ENCODE measurements at regions not wholly inside any gene's neighbourhood (a gene's known extent, or its start where the extent isn't known, plus 50 kb on each side); places are given as distances from the start of the nearest gene placed in this dataset.
A peak's percentile ranks its signal among the peaks of the same experiment; 100 is the strongest.
"Not testable (repeated sequence)": the region's sequence is repeated elsewhere in the genome, so short reads cannot be mapped to it uniquely, and the experiment has no call there.

GRCh38 chr2:184322615-184323014 is 275.7 kb upstream of the ZNF804A start:
- Histone ChIP-seq H3K4me3 (ENCODE audit: low read depth, low read length) (no peak overlapping the region), H3K9me3 (ENCODE audit: control insufficient read depth, insufficient read depth, low read length) (no peaks in the 10 kb centered on the region), H3K4me1 (ENCODE audit: control insufficient read depth, insufficient read depth, low read length) (no peaks in the 10 kb centered on the region), H3K27ac (ENCODE audit: low read depth, low read length) (no peak overlapping the region), H3K27me3 (ENCODE audit: control insufficient read depth, insufficient read depth, low read length) (no peaks in the 10 kb centered on the region), H3K36me3 (ENCODE audit: control insufficient read depth, insufficient read depth, low read length) (no peaks in the 10 kb centered on the region)
- no peak for DNase-seq (ENCODE audit: low read depth in 4 of 6, low spot score in 6 of 6)
- WGBS (ENCODE audit: insufficient coverage): no CpG with 5 or more reads among the region's 3 CpGs

- no peaks in the 10 kb centered on the region for H3K27me3 ChIP-seq (ENCODE audit: control insufficient read depth, insufficient read depth, low read length)
- H3K9me3 ChIP-seq (ENCODE audit: control insufficient read depth, insufficient read depth, low read length): no peaks in the 10 kb centered on the region
- peak in 1 of 6 donors; percentile 3 for DNase-seq (ENCODE audit: low read depth in 4 of 6, low spot score in 6 of 6)
- no peaks in the 10 kb centered on the region for H3K4me1 ChIP-seq (ENCODE audit: control insufficient read depth, insufficient read depth, low read length)
- no peak overlapping the region for H3K27ac ChIP-seq (ENCODE audit: low read depth, low read length)
- no peak overlapping the region for H3K4me3 ChIP-seq (ENCODE audit: low read depth, low read length)
- H3K36me3 ChIP-seq (ENCODE audit: control insufficient read depth, insufficient read depth, low read length): no peaks in the 10 kb centered on the region
- no CpG with 5 or more reads among the region's 2 CpGs for WGBS (ENCODE audit: insufficient coverage)
These were observed 272.3 kb upstream of the ZNF804A start for GRCh38 chr2:184326066-184326465.

GRCh38 chr2:184327805-184328204 is 270.5 kb upstream of the ZNF804A start:
- not testable (repeated sequence) for H3K9me3 ChIP-seq (ENCODE audit: control insufficient read depth, insufficient read depth, low read length); H3K4me1 ChIP-seq (ENCODE audit: control insufficient read depth, insufficient read depth, low read length); H3K4me3 ChIP-seq (ENCODE audit: low read depth, low read length); H3K36me3 ChIP-seq (ENCODE audit: control insufficient read depth, insufficient read depth, low read length); H3K27me3 ChIP-seq (ENCODE audit: control insufficient read depth, insufficient read depth, low read length); H3K27ac ChIP-seq (ENCODE audit: low read depth, low read length); DNase-seq (ENCODE audit: low read depth in 4 of 6, low spot score in 6 of 6)
- WGBS (ENCODE audit: insufficient coverage): 78% methylated on average over 22 of the region's 30 CpGs

DNA sequence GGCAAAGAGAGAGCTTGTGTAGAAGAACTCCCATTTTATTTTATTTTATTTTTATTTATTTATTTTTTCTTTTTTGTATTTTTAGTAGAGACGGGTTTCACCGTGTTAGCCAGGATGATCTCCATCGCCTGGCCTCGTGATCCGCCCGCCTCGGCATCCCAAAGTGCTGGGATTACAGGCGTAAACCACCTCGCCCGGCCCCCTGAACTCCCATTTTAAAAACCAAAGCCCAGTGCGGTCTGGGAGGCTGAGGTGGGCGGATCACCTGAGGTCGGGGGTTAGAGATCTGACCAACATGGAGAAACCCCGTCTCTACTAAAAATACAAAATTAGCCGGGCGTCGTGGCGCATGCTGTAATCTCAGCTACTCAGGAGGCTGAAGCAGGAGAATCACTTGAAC is 267.8 kb upstream of the ZNF804A start:
- not testable (repeated sequence) for H3K4me3 ChIP-seq (ENCODE audit: low read depth, low read length); H3K27me3 ChIP-seq (ENCODE audit: control insufficient read depth, insufficient read depth, low read length); H3K36me3 ChIP-seq (ENCODE audit: control insufficient read depth, insufficient read depth, low read length); H3K9me3 ChIP-seq (ENCODE audit: control insufficient read depth, insufficient read depth, low read length); DNase-seq (ENCODE audit: low read depth in 4 of 6, low spot score in 6 of 6); H3K27ac ChIP-seq (ENCODE audit: low read depth, low read length); H3K4me1 ChIP-seq (ENCODE audit: control insufficient read depth, insufficient read depth, low read length)
- WGBS (ENCODE audit: insufficient coverage): 97% methylated on average over 12 of the region's 18 CpGs

DNA sequence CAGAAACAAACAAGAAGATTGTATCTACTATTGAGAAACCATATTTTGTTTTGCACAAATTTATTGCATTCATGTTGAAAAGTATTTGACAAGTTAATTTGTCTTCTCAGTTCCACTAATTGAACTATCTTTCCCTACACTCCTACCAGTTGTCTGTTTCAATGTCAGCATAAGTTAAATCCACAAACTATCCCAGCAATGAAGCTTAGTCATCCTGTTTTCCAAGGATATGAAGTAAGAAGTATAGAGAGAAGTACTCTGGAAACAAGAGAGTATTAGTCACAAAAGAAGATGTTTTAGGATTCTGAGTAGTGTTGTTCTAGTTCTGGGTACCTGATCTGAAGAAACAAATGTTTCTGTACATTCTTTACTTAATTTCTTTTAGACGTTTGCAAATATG is 261.6 kb upstream of the ZNF804A start:
- Histone ChIP-seq H3K9me3 (ENCODE audit: control insufficient read depth, insufficient read depth, low read length) (no peaks in the 10 kb centered on the region), H3K27ac (ENCODE audit: low read depth, low read length) (no peak overlapping the region), H3K27me3 (ENCODE audit: control insufficient read depth, insufficient read depth, low read length) (no peaks in the 10 kb centered on the region), H3K4me1 (ENCODE audit: control insufficient read depth, insufficient read depth, low read length) (no peaks in the 10 kb centered on the region), H3K36me3 (ENCODE audit: control insufficient read depth, insufficient read depth, low read length) (no peaks in the 10 kb centered on the region), H3K4me3 (ENCODE audit: low read depth, low read length) (no peak overlapping the region)
- DNase-seq (ENCODE audit: low read depth in 4 of 6, low spot score in 6 of 6): no peak
- no CpG with 5 or more reads among the region's 1 CpG for WGBS (ENCODE audit: insufficient coverage)

- no peaks in the 10 kb centered on the region for H3K9me3 ChIP-seq (ENCODE audit: control insufficient read depth, insufficient read depth, low read length)
- no peaks in the 10 kb centered on the region for H3K27me3 ChIP-seq (ENCODE audit: control insufficient read depth, insufficient read depth, low read length)
- WGBS (ENCODE audit: insufficient coverage): no CpG with 5 or more reads among the region's 3 CpGs
- H3K27ac ChIP-seq (ENCODE audit: low read depth, low read length): no peak overlapping the region
- H3K4me1 ChIP-seq (ENCODE audit: control insufficient read depth, insufficient read depth, low read length): no peaks in the 10 kb centered on the region
- DNase-seq (ENCODE audit: low read depth in 4 of 6, low spot score in 6 of 6): no peak
- no peak overlapping the region for H3K4me3 ChIP-seq (ENCODE audit: low read depth, low read length)
- no peaks in the 10 kb centered on the region for H3K36me3 ChIP-seq (ENCODE audit: control insufficient read depth, insufficient read depth, low read length)
These were observed 259.6 kb upstream of the ZNF804A start for GRCh38 chr2:184338771-184339170.

DNA sequence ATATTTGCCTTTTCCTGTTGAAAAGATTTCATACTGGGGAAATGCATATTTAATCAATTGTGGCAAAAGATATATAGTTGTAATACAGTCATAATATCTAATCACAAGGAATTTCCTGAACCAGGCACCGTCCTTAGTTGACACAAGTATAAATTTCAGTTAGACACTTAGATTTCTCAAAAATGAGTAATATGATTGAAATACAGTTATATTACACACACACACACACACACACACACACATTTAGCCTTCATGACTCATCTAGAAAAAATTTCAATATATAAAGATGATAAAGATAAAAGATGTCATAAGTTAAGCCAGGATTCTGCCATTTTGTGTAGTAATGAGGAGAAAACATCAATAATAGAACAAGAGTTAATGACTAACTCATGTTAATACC is 258.4 kb upstream of the ZNF804A start:
- Histone ChIP-seq H3K4me3 (ENCODE audit: low read depth, low read length) (no peak overlapping the region), H3K27ac (ENCODE audit: low read depth, low read length) (no peak overlapping the region), H3K4me1 (ENCODE audit: control insufficient read depth, insufficient read depth, low read length) (no peaks in the 10 kb centered on the region), H3K36me3 (ENCODE audit: control insufficient read depth, insufficient read depth, low read length) (no peaks in the 10 kb centered on the region), H3K9me3 (ENCODE audit: control insufficient read depth, insufficient read depth, low read length) (no peaks in the 10 kb centered on the region), H3K27me3 (ENCODE audit: control insufficient read depth, insufficient read depth, low read length) (no peaks in the 10 kb centered on the region)
- no peak for DNase-seq (ENCODE audit: low read depth in 4 of 6, low spot score in 6 of 6)
- no CpG with 5 or more reads among the region's 1 CpG for WGBS (ENCODE audit: insufficient coverage)

DNA sequence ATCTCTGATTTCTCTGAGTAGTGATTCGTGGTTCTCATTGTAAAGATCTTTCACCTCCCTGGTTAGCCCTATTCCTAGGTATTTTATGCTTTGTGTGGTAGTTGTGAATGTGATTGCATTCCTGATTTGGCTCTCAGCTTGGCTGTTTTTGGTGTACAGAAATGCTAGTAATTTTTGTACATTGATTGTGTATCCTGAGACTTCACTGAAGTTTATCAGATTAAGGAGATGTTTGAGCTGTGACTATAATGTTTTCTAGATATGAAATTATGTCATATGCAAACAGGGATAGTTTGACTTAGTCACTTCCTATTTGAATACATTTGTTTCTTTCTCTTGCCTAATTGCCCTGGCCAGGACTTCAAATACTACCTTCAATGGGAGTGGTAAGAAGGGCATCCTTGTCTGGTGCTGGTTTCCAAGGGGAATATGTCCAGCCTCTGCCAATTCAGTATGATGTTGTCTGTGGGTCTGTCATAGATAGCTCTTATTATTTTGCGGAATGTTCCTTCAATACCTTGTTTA is 251.9 kb upstream of the ZNF804A start:
- WGBS (ENCODE audit: insufficient coverage): 100% methylated on average over 1 of the region's 2 CpGs
- no peaks in the 10 kb centered on the region for H3K36me3 ChIP-seq (ENCODE audit: control insufficient read depth, insufficient read depth, low read length)

GRCh38 chr2:184351126-184351525 is 247.2 kb upstream of the ZNF804A start:
- Histone ChIP-seq H3K27ac (ENCODE audit: low read depth, low read length) (no peak overlapping the region), H3K4me3 (ENCODE audit: low read depth, low read length) (no peak overlapping the region), H3K27me3 (ENCODE audit: control insufficient read depth, insufficient read depth, low read length) (no peaks in the 10 kb centered on the region), H3K36me3 (ENCODE audit: control insufficient read depth, insufficient read depth, low read length) (no peaks in the 10 kb centered on the region), H3K4me1 (ENCODE audit: control insufficient read depth, insufficient read depth, low read length) (no peaks in the 10 kb centered on the region), H3K9me3 (ENCODE audit: control insufficient read depth, insufficient read depth, low read length) (peaks cover 3% of the 10 kb centered on the region)
- no CpG with 5 or more reads among the region's 1 CpG for WGBS (ENCODE audit: insufficient coverage)
- no peak for DNase-seq (ENCODE audit: low read depth in 4 of 6, low spot score in 6 of 6)

More for the DNA sequence above, 251.9 kb upstream of the ZNF804A start:
- no peak for DNase-seq (ENCODE audit: low read depth in 4 of 6, low spot score in 6 of 6)
- no peaks in the 10 kb centered on the region for H3K4me1 ChIP-seq (ENCODE audit: control insufficient read depth, insufficient read depth, low read length)
- no peaks in the 10 kb centered on the region for H3K27me3 ChIP-seq (ENCODE audit: control insufficient read depth, insufficient read depth, low read length)
- H3K9me3 ChIP-seq (ENCODE audit: control insufficient read depth, insufficient read depth, low read length): peaks cover 3% of the 10 kb centered on the region
- H3K4me3 ChIP-seq (ENCODE audit: low read depth, low read length): no peak overlapping the region
- H3K27ac ChIP-seq (ENCODE audit: low read depth, low read length): no peak overlapping the region

GRCh38 chr2:184357033-184357432 is 241.3 kb upstream of the ZNF804A start:
- Histone ChIP-seq H3K9me3 (ENCODE audit: control insufficient read depth, insufficient read depth, low read length) (no peaks in the 10 kb centered on the region), H3K36me3 (ENCODE audit: control insufficient read depth, insufficient read depth, low read length) (no peaks in the 10 kb centered on the region), H3K4me3 (ENCODE audit: low read depth, low read length) (no peak overlapping the region), H3K27ac (ENCODE audit: low read depth, low read length) (no peak overlapping the region), H3K27me3 (ENCODE audit: control insufficient read depth, insufficient read depth, low read length) (no peaks in the 10 kb centered on the region), H3K4me1 (ENCODE audit: control insufficient read depth, insufficient read depth, low read length) (no peaks in the 10 kb centered on the region)
- no peak for DNase-seq (ENCODE audit: low read depth in 4 of 6, low spot score in 6 of 6)
- 81% methylated on average over 3 of the region's 3 CpGs for WGBS (ENCODE audit: insufficient coverage)
